Daoy (cell line): ENCODE measurements at regions not wholly inside any gene's neighbourhood (a gene's known extent, or its start where the extent isn't known, plus 50 kb on each side); places are given as distances from the start of the nearest gene placed in this dataset.
"Not testable (repeated sequence)": the region's sequence is repeated elsewhere in the genome, so short reads cannot be mapped to it uniquely, and the experiment has no call there.

ENCODE experiments used
- DNase-seq: peaks from one replicate; pipeline ENCODE4 v3.0.0-alpha.2; 2015; ENCODE audit warnings: low read depth

- DNase-seq: no peak
Measured at GRCh38 chr11:50088231-50088630, 55.6 kb downstream of the OR4C45 start.

GRCh38 chr11:50098186-50098725 lies 65.6 kb downstream of the OR4C45 start:
- DNase-seq: no peak

- DNase-seq: no peak
Measured at GRCh38 chr11:50102916-50103315, 70.2 kb downstream of the OR4C45 start.

GRCh38 chr11:50140686-50141085 lies 108.0 kb downstream of the OR4C45 start:
- not testable (repeated sequence) for DNase-seq

GRCh38 chr11:50146308-50146707 lies 113.6 kb downstream of the OR4C45 start:
- not testable (repeated sequence) for DNase-seq

- DNase-seq: not testable (repeated sequence)
Measured at GRCh38 chr11:50147946-50148345, 115.3 kb downstream of the OR4C45 start.

- DNase-seq: no peak
Measured at GRCh38 chr11:50155508-50155907, 122.8 kb downstream of the OR4C45 start.

GRCh38 chr11:50164050-50164449 lies 131.4 kb downstream of the OR4C45 start:
- DNase-seq: no peak

- DNase-seq: no peak
Measured at GRCh38 chr11:50169634-50170033, 137.0 kb downstream of the OR4C45 start.

GRCh38 chr11:50170115-50170514 lies 137.4 kb downstream of the OR4C45 start:
- DNase-seq: no peak

GRCh38 chr11:50174189-50174588 lies 141.5 kb downstream of the OR4C45 start:
- DNase-seq: no peak

GRCh38 chr11:50174975-50175374 lies 142.3 kb downstream of the OR4C45 start:
- DNase-seq: no peak

GRCh38 chr11:50178737-50179136 lies 146.1 kb downstream of the OR4C45 start:
- no peak for DNase-seq

- DNase-seq: no peak
Measured at GRCh38 chr11:50181334-50181733, 148.7 kb downstream of the OR4C45 start.

GRCh38 chr11:50182486-50182885 lies 149.8 kb downstream of the OR4C45 start:
- no peak for DNase-seq

GRCh38 chr11:50183170-50183569 lies 150.5 kb downstream of the OR4C45 start:
- DNase-seq: not testable (repeated sequence)

- DNase-seq: no peak
Measured at GRCh38 chr11:50186146-50186545, 153.5 kb downstream of the OR4C45 start.

- no peak for DNase-seq
Measured at GRCh38 chr11:50187220-50187619, 154.5 kb downstream of the OR4C45 start.

- no peak for DNase-seq
Measured at GRCh38 chr11:50188040-50188439, 155.4 kb downstream of the OR4C45 start.

- no peak for DNase-seq
Measured at GRCh38 chr11:50192743-50193142, 160.1 kb downstream of the OR4C45 start.

- DNase-seq: no peak
Measured at GRCh38 chr11:50214376-50214775, 181.7 kb downstream of the OR4C45 start.

GRCh38 chr11:50220651-50221050 lies 188.0 kb downstream of the OR4C45 start:
- DNase-seq: no peak

- not testable (repeated sequence) for DNase-seq
Measured at GRCh38 chr11:50238368-50238767, 205.7 kb downstream of the OR4C45 start.

- DNase-seq: no peak
Measured at GRCh38 chr11:50246183-50246582, 213.5 kb downstream of the OR4C45 start.
